H1 (cell line): ENCODE measurements at regions not wholly inside any gene's neighbourhood (a gene's known extent, or its start where the extent isn't known, plus 50 kb on each side); places are given as distances from the start of the nearest gene placed in this dataset.

ENCODE experiments used
- CTCF ChIA-PET: fragments of 300-600 bp; sonication (Branson Sonifier 250); formaldehyde crosslinking; loops from one replicate; lab custom pipeline; 2021; ENCODE audit not compliant: partially characterized antibody; lab: Charles Lee
- POLR2A ChIA-PET: fragments of 300-600 bp; sonication (Branson Sonifier 250); formaldehyde crosslinking; loops from one replicate; lab custom pipeline; 2021; ENCODE audit warnings: inconsistent platforms; ENCODE audit not compliant: partially characterized antibody; lab: Charles Lee
- DNase-seq, 2 experiments: peaks; one replicate each; pipeline versions ENCODE4 v3.0.0 to v3.0.0-alpha.2; 2010 to 2022; ENCODE audit warnings: low spot score in 2 of 2, low read depth in 1 of 2, mixed read lengths in 1 of 2
- FAIRE-seq: peaks from 2 replicates; lab custom pipeline; 2011; peaks lifted over from hg19 to GRCh38; lab: Jason Lieb, UNC
- H2AFZ ChIP-seq: 2 replicates; pipeline ENCODE4 v1.8.1; 2012; ENCODE audit warnings: low read length, inconsistent platforms
- H2AK5ac ChIP-seq: 2 replicates; pipeline ENCODE4 v1.6.1; 2013; ENCODE audit warnings: low read depth, low read length
- H2BK120ac ChIP-seq: replicated peaks from 2 replicates; pipeline ENCODE3; 2013; ENCODE audit warnings: low read depth, low read length, inconsistent platforms
- H2BK12ac ChIP-seq: 2 replicates; pipeline ENCODE4 v1.6.1; 2013; ENCODE audit warnings: low read depth, low read length
- H2BK15ac ChIP-seq: 2 replicates; pipeline ENCODE4 v1.6.1; 2013; ENCODE audit warnings: low read length
- H2BK20ac ChIP-seq: 2 replicates; pipeline ENCODE4 v1.6.1; 2013; ENCODE audit warnings: low read length
- H2BK5ac ChIP-seq: 2 replicates; pipeline ENCODE4 v1.6.1; 2013; ENCODE audit warnings: low read depth, low read length
- H3K14ac ChIP-seq: 2 replicates; pipeline ENCODE4 v1.6.1; 2013; ENCODE audit warnings: inconsistent platforms; ENCODE audit not compliant: insufficient read length
- H3K18ac ChIP-seq: 2 replicates; pipeline ENCODE4 v1.6.1; 2013; ENCODE audit warnings: low read length; ENCODE audit errors: extremely low read depth
- H3K23ac ChIP-seq: 2 replicates; pipeline ENCODE4 v1.6.1; 2013; ENCODE audit warnings: inconsistent platforms; ENCODE audit not compliant: insufficient read length
- H3K23me2 ChIP-seq: 2 replicates; pipeline ENCODE4 v1.6.1; 2013; ENCODE audit warnings: low read depth, low read length
- H3K27ac ChIP-seq: 2 replicates; pipeline ENCODE4 v1.6.1; 2011; ENCODE audit warnings: low read depth, low read length, inconsistent platforms
- H3K27me3 ChIP-seq, 4 experiments: replicated peaks in 1 of 4; 1 replicate in 1 of 4; 2 replicates in 3 of 4; pipeline versions ENCODE4 v1.6.1 to v1.8.1; 2011 to 2013; ENCODE audit warnings: low read length in 3 of 4, mild to moderate bottlenecking in 3 of 4, inconsistent platforms in 2 of 4, mixed read lengths in 2 of 4, moderate library complexity in 1 of 4; ENCODE audit not compliant: control insufficient read depth in 3 of 4, insufficient read depth in 3 of 4; ENCODE audit errors: extremely low read depth in 1 of 4
- H3K36me3 ChIP-seq, 4 experiments: 2 replicates each; pipeline versions ENCODE4 v1.6.1 to v1.8.1; 2011 to 2013; ENCODE audit warnings: mild to moderate bottlenecking in 4 of 4, low read length in 3 of 4, moderate library complexity in 2 of 4, control low read depth in 1 of 4, inconsistent platforms in 1 of 4; ENCODE audit not compliant: insufficient read depth in 4 of 4, control insufficient read depth in 2 of 4
- H3K4ac ChIP-seq: replicated peaks from 2 replicates; pipeline ENCODE3; 2013; ENCODE audit warnings: low read length, low read depth, mixed read lengths, inconsistent platforms; ENCODE audit not compliant: insufficient read length
- H3K4me1 ChIP-seq, 4 experiments: replicated peaks in 1 of 4; 1 replicate in 1 of 4; 2 replicates in 3 of 4; pipeline versions ENCODE4 v1.6.1 to v1.8.1; 2011 to 2013; ENCODE audit warnings: low read length in 3 of 4, inconsistent platforms in 2 of 4, mixed read lengths in 1 of 4; ENCODE audit not compliant: insufficient read depth in 4 of 4, control insufficient read depth in 3 of 4
- H3K4me2 ChIP-seq, 2 experiments: 2 replicates each; pipeline versions ENCODE4 v1.6.1 to v1.8.1; 2011 to 2013; ENCODE audit warnings: low read depth in 2 of 2, low read length in 2 of 2, control low read depth in 1 of 2, inconsistent platforms in 1 of 2, mild to moderate bottlenecking in 1 of 2; ENCODE audit not compliant: insufficient read depth in 1 of 2
- H3K4me3 ChIP-seq, 4 experiments: fragments of 200-600, 300-600 bp in 1 of 4; sonication (generic), shearing (Covaris generic), sonication (Bioruptor Twin) in 1 of 4; 2 replicates each; pipeline versions ENCODE4 v1.5.1 to v1.8.1; 2011 to 2016; ENCODE audit warnings: low read length in 4 of 4, low read depth in 3 of 4, control low read depth in 2 of 4, inconsistent platforms in 2 of 4, mild to moderate bottlenecking in 2 of 4, mixed read lengths in 1 of 4, moderate library complexity in 1 of 4; ENCODE audit not compliant: insufficient read depth in 2 of 4; ENCODE audit errors: extremely low read depth in 1 of 4
- H3K56ac ChIP-seq: replicated peaks from 2 replicates; pipeline ENCODE3; 2013; ENCODE audit warnings: low read depth, mild to moderate bottlenecking, mixed read lengths, low read length, inconsistent platforms; ENCODE audit not compliant: insufficient read length
- H3K79me1 ChIP-seq: 2 replicates; pipeline ENCODE4 v1.6.1; 2013; ENCODE audit warnings: low read depth, low read length, control low read depth
- H3K79me2 ChIP-seq, 2 experiments: 2 replicates each; pipeline versions ENCODE4 v1.6.1 to v1.8.1; 2012 to 2013; ENCODE audit warnings: low read length in 2 of 2, mild to moderate bottlenecking in 2 of 2, inconsistent platforms in 1 of 2; ENCODE audit not compliant: insufficient read depth in 2 of 2, control insufficient read depth in 1 of 2
- H3K9ac ChIP-seq, 4 experiments: replicated peaks in 1 of 4; 1 replicate in 1 of 4; 2 replicates in 3 of 4; pipeline versions ENCODE4 v1.6.1 to v1.8.1; 2011 to 2013; ENCODE audit warnings: low read depth in 3 of 4, low read length in 3 of 4, control low read depth in 2 of 4, mild to moderate bottlenecking in 2 of 4, moderate library complexity in 2 of 4, inconsistent platforms in 1 of 4; ENCODE audit errors: extremely low read depth in 1 of 4
- H3K9me3 ChIP-seq, 2 experiments: 2 replicates each; pipeline versions ENCODE4 v1.6.1 to v1.8.1; 2012 to 2013; ENCODE audit warnings: mild to moderate bottlenecking in 2 of 2, moderate library complexity in 2 of 2, control low read depth in 1 of 2, inconsistent platforms in 1 of 2, low read depth in 1 of 2, low read length in 1 of 2, mixed read lengths in 1 of 2; ENCODE audit not compliant: insufficient read depth in 2 of 2
- H4K20me1 ChIP-seq, 2 experiments: replicated peaks in 1 of 2; 2 replicates each; pipeline versions ENCODE3 to v1.8.1; 2011 to 2013; ENCODE audit warnings: inconsistent platforms in 2 of 2, low read length in 2 of 2, mild to moderate bottlenecking in 1 of 2; ENCODE audit not compliant: insufficient read depth in 2 of 2, control insufficient read depth in 1 of 2
- H4K5ac ChIP-seq: 2 replicates; pipeline ENCODE4 v1.6.1; 2013; ENCODE audit warnings: low read length, low read depth, mixed read lengths, inconsistent platforms; ENCODE audit not compliant: insufficient read length
- H4K8ac ChIP-seq: 2 replicates; pipeline ENCODE4 v1.8.0; 2013; ENCODE audit warnings: mild to moderate bottlenecking, moderate library complexity, low read length, inconsistent platforms; ENCODE audit not compliant: insufficient read depth; ENCODE audit errors: extremely low read depth
- H4K91ac ChIP-seq: replicated peaks from 2 replicates; pipeline ENCODE3; 2013; ENCODE audit warnings: low read length, mixed read lengths, inconsistent platforms; ENCODE audit not compliant: insufficient read length
- BACH1 ChIP-seq: IDR thresholded peaks from 2 replicates; pipeline ENCODE4 v1.6.1; 2012; ENCODE audit warnings: low read length, improper control_type of control experiment
- CHD1 ChIP-seq: IDR thresholded peaks from 2 replicates; pipeline ENCODE4 v1.6.1; 2012; ENCODE audit warnings: low read depth, low read length, improper control_type of control experiment
- EGR1 ChIP-seq: IDR thresholded peaks from 2 replicates; pipeline ENCODE4 v1.6.1; 2011; ENCODE audit warnings: low read depth, low read length, borderline replicate concordance
- NANOG ChIP-seq: IDR thresholded peaks from 2 replicates; pipeline ENCODE4 v1.6.1; 2011; ENCODE audit warnings: low read length, low read depth, mild to moderate bottlenecking, inconsistent platforms; ENCODE audit not compliant: insufficient read depth, poor library complexity, severe bottlenecking
- PHF8 ChIP-seq: fragments of 200-600 bp; sonication (generic); conservative IDR thresholded peaks from 2 replicates; pipeline ENCODE4 v1.7.1; 2012; ENCODE audit warnings: low read depth, mild to moderate bottlenecking, inconsistent platforms, low read length, moderate library complexity
- POU5F1 ChIP-seq: IDR thresholded peaks from 2 replicates; pipeline ENCODE4 v1.6.1; 2011; ENCODE audit warnings: low read depth, mild to moderate bottlenecking, low read length, moderate library complexity
- RXRA ChIP-seq: IDR thresholded peaks from 2 replicates; pipeline ENCODE4 v1.6.1; 2011; ENCODE audit warnings: low read depth, mild to moderate bottlenecking, low read length, moderate library complexity; ENCODE audit not compliant: insufficient read depth
- ZNF274 ChIP-seq: IDR thresholded peaks from 2 replicates; pipeline ENCODE4 v1.7.0; 2012; ENCODE audit warnings: low read length, borderline replicate concordance; ENCODE audit errors: extremely low read depth
- WGBS, 2 experiments: shearing (Covaris generic) in 1 of 2; methylation state at CpG; one replicate each; pipeline versions ENCODE4 v1.1.6 to v1.1.7; 2013 to 2015; ENCODE audit warnings: low lambda C conversion rate in 2 of 2, mixed read lengths in 2 of 2, inconsistent platforms in 1 of 2, low coverage in 1 of 2, missing lambda C conversion rate in 1 of 2; ENCODE audit not compliant: insufficient replicate concordance in 2 of 2, insufficient coverage in 1 of 2, insufficient read length in 1 of 2; ENCODE audit errors: extremely low coverage in 1 of 2, missing lambda C conversion rate in 1 of 2; 5-methylcytosine and 5-hydroxymethylcytosine counted together

DNA sequence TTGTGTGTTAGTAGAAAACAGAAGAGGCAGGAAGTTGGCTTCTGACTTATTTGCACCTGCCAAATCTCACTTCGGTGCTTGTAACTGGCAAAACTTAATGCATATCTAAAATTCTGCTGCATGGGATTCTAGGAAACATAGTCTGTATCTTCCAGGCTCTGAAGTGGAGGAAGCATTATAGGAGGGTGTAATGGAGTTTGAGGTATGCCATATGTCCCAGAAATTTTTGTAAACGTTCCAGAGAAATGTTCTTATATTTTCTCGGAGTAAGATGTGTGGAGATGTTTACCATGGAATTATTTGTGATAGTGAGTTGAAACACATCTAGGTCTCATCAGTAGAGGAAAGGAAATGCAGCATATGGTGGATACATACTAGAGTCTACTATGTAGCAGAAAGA lies 1329.0 kb upstream of the NUDT12 start:
- H2AFZ ChIP-seq, result no peak overlapping the region
- 95% methylated on average over 3 of the region's 3 CpGs; no CpG with 5 or more reads in 1 of the 2 experiments for WGBS, 2 experiments
- DNase-seq (no peak), FAIRE-seq (no peak)
- no peaks in the 10 kb centered on the region for H3K4me1 ChIP-seq
- no peak overlapping the region for H3K23ac ChIP-seq
- no peak overlapping the region for H3K14ac ChIP-seq
- H2BK5ac ChIP-seq, result no peak overlapping the region
- H3K4me3 ChIP-seq, result no peak overlapping the region
- no peak overlapping the region for H2BK12ac ChIP-seq
- H2AK5ac ChIP-seq, result no peak overlapping the region
- no peak overlapping the region for H2BK15ac ChIP-seq
- no peak overlapping the region for H3K27ac ChIP-seq
- H3K9ac ChIP-seq, result no peak overlapping the region
- no peak overlapping the region for H3K56ac ChIP-seq
- no peak overlapping the region for H3K18ac ChIP-seq
- no peak overlapping the region for H4K5ac ChIP-seq
- no peak overlapping the region for H4K91ac ChIP-seq
- no peak overlapping the region for H3K4ac ChIP-seq
- H3K4me2 ChIP-seq, result no peak overlapping the region
- no peaks in the 10 kb centered on the region for H3K79me2 ChIP-seq
- no peaks in the 10 kb centered on the region for H3K9me3 ChIP-seq
- POLR2A ChIA-PET, result no interaction called here
- CTCF ChIA-PET, result no interaction called here
- no peak overlapping the region for H2BK20ac ChIP-seq
- H3K79me1 ChIP-seq, result no peaks in the 10 kb centered on the region
- H3K27me3 ChIP-seq, result no peaks in the 10 kb centered on the region
- no peak overlapping the region for H4K8ac ChIP-seq
- no peaks in the 10 kb centered on the region for H3K36me3 ChIP-seq
- no peak overlapping the region for H2BK120ac ChIP-seq
- H3K23me2 ChIP-seq, result no peaks in the 10 kb centered on the region; the same call in 1 of the 2 replicates
- TF ChIP-seq EGR1, result no peak
- TF ChIP-seq CHD1, result no peak
- TF ChIP-seq PHF8, result no peak
- TF ChIP-seq POU5F1, result no peak
- TF ChIP-seq BACH1, result no peak
- no peak for TF ChIP-seq RXRA
- no peak for TF ChIP-seq ZNF274
- TF ChIP-seq NANOG, result no peak
- H4K20me1 ChIP-seq, result no peaks in the 10 kb centered on the region
